Nephron progenitor cell (in vitro differentiated cells): ENCODE measurements at regions not wholly inside any gene's neighbourhood (a gene's known extent, or its start where the extent isn't known, plus 50 kb on each side); places are given as distances from the start of the nearest gene placed in this dataset.

Experiments
- DNase-seq: peaks from one replicate; pipeline ENCODE4 v3.0.0; 2021
- H3K27ac Mint-ChIP-seq: 2 replicates; pipeline ENCODE4 v1.8.0; 2021; ENCODE audit warnings: mild to moderate bottlenecking, moderate library complexity, mixed read lengths
- H3K27me3 Mint-ChIP-seq: 2 replicates; pipeline ENCODE4 v1.8.0; 2021; ENCODE audit warnings: mild to moderate bottlenecking, low read depth, mixed read lengths; ENCODE audit not compliant: poor library complexity
- H3K36me3 Mint-ChIP-seq: 2 replicates; pipeline ENCODE4 v1.8.0; 2021; ENCODE audit warnings: low read depth, mixed read lengths
- H3K4me1 Mint-ChIP-seq: 2 replicates; pipeline ENCODE4 v1.8.0; 2021; ENCODE audit warnings: mixed read lengths
- H3K4me3 Mint-ChIP-seq: 2 replicates; pipeline ENCODE4 v1.8.0; 2021; ENCODE audit warnings: mild to moderate bottlenecking, moderate library complexity, mixed read lengths
- H3K9me3 Mint-ChIP-seq: 2 replicates; pipeline ENCODE4 v1.8.0; 2021; ENCODE audit warnings: mild to moderate bottlenecking, moderate library complexity, mixed read lengths
- CTCF ChIP-seq: fragments of 200-600 bp; sonication (generic); IDR thresholded peaks from 2 replicates; pipeline ENCODE4 v1.5.0; 2021; ENCODE audit warnings: antibody characterized with exemption

DNA sequence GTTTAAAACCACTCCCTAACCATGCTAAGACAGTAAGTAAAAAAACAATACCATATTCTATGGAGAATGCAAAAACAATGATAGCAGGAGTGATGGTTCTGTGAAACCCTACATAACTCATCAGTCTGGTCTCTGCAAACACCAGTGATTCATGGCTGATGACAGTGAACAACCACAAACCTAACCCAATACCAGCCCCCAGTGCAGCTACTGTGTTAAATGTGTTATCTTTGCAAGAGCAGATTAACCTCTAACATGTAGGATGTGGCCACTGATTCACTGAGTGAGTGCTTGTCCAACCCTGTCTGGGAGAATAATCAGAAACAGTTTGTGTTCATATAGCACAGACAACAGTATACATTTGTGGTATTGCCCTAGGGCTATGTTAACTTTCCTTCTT lies 100.2 kb upstream of the COG2 start:
- no peaks in the 10 kb centered on the region for H3K9me3 Mint-ChIP-seq
- TF ChIP-seq CTCF, result no peak
- H3K27ac Mint-ChIP-seq, result no peak overlapping the region
- no peaks in the 10 kb centered on the region for H3K36me3 Mint-ChIP-seq
- H3K4me1 Mint-ChIP-seq, result no peaks in the 10 kb centered on the region
- no peak for DNase-seq
- peaks cover 16% of the 10 kb centered on the region for H3K27me3 Mint-ChIP-seq
- H3K4me3 Mint-ChIP-seq, result no peak overlapping the region

GRCh38 chr1:230541306-230541705 lies 101.0 kb upstream of the COG2 start:
- no peak overlapping the region for H3K4me3 Mint-ChIP-seq
- no peak for DNase-seq
- peaks cover under 1% of the 10 kb centered on the region for H3K9me3 Mint-ChIP-seq
- H3K36me3 Mint-ChIP-seq, result no peaks in the 10 kb centered on the region
- no peaks in the 10 kb centered on the region for H3K4me1 Mint-ChIP-seq
- peaks cover 16% of the 10 kb centered on the region for H3K27me3 Mint-ChIP-seq
- no peak overlapping the region for H3K27ac Mint-ChIP-seq
- TF ChIP-seq CTCF, result no peak

DNA sequence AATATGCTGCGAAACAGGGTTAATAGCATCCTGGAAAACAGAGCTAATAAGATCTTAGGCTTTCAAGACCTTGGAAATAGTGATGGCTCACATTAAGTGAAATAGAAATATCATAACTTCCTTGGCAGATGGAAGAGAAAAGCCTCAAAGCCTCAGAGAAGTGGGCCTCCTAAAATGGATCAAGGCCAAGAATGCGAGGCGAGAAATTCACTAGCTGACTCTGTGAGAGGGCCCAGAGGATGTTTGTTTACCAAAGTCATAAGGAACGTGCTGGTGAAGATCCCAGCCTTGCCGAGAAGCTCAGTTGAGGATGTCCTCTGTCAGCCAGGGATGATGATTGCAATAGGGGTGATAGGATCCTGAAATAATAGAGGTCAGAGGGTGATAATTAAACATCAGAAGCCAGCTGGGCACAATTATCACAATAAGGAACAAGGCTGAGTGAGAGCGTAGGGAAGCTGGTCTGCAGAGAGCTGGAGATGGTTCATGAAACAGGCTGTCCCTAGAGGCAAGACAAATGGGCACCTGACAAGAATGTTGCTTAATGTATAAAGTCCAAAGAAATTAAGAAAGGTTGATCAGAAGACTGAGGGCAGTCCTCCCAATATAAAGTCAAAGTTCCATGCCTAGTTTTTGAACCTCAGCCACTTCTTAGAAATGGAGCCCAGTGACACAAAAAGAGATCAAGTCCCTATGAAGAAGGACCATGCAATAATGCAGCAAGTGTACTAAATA lies 101.7 kb upstream of the COG2 start:
- Mint-ChIP-seq H3K27me3 (peaks cover 16% of the 10 kb centered on the region), H3K9me3 (peaks cover 7% of the 10 kb centered on the region), H3K4me1 (no peaks in the 10 kb centered on the region), H3K27ac (no peak overlapping the region), H3K4me3 (no peak overlapping the region), H3K36me3 (no peaks in the 10 kb centered on the region)
- no peak for TF ChIP-seq CTCF
- no peak for DNase-seq

GRCh38 chr1:230537456-230537855 lies 104.8 kb upstream of the COG2 start:
- H3K4me3 Mint-ChIP-seq, result no peak overlapping the region
- no peak for TF ChIP-seq CTCF
- H3K27me3 Mint-ChIP-seq, result peaks cover 16% of the 10 kb centered on the region
- H3K9me3 Mint-ChIP-seq, result peaks cover 28% of the 10 kb centered on the region
- H3K4me1 Mint-ChIP-seq, result no peaks in the 10 kb centered on the region
- H3K27ac Mint-ChIP-seq, result no peak overlapping the region
- DNase-seq, result no peak
- H3K36me3 Mint-ChIP-seq, result peaks cover 6% of the 10 kb centered on the region

GRCh38 chr1:230536641-230537155 lies 105.6 kb upstream of the COG2 start:
- H3K9me3 Mint-ChIP-seq, result peaks cover 28% of the 10 kb centered on the region
- no peak overlapping the region for H3K4me3 Mint-ChIP-seq
- H3K27ac Mint-ChIP-seq, result peak overlapping the region; percentile 23
- no peak for TF ChIP-seq CTCF
- H3K4me1 Mint-ChIP-seq, result no peaks in the 10 kb centered on the region
- peaks cover 16% of the 10 kb centered on the region for H3K27me3 Mint-ChIP-seq
- peaks cover 6% of the 10 kb centered on the region for H3K36me3 Mint-ChIP-seq
- no peak for DNase-seq

GRCh38 chr1:230534224-230534623 lies 108.1 kb upstream of the COG2 start:
- H3K27me3 Mint-ChIP-seq, result peaks cover 11% of the 10 kb centered on the region
- no peak overlapping the region for H3K4me3 Mint-ChIP-seq
- no peak for DNase-seq
- no peak for TF ChIP-seq CTCF
- H3K4me1 Mint-ChIP-seq, result no peaks in the 10 kb centered on the region
- no peak overlapping the region for H3K27ac Mint-ChIP-seq
- peaks cover 6% of the 10 kb centered on the region for H3K36me3 Mint-ChIP-seq
- peaks cover 47% of the 10 kb centered on the region for H3K9me3 Mint-ChIP-seq
